H9 (cell line): ENCODE measurements at regions not wholly inside any gene's neighbourhood (a gene's known extent, or its start where the extent isn't known, plus 50 kb on each side); places are given as distances from the start of the nearest gene placed in this dataset.
A peak's percentile ranks its signal among the peaks of the same experiment; 100 is the strongest.

Experiments
- DNase-seq: peaks from one replicate; pipeline ENCODE4 v3.0.0-alpha.2; 2017
- H2AFZ ChIP-seq: one replicate; pipeline ENCODE4 v1.6.1; 2013; ENCODE audit warnings: mild to moderate bottlenecking, low read length, control low read depth, moderate library complexity
- H2AK5ac ChIP-seq: 2 replicates; pipeline ENCODE4 v1.6.1; 2013; ENCODE audit warnings: low read length, control low read depth, mixed read lengths; ENCODE audit not compliant: insufficient read length
- H2BK120ac ChIP-seq: one replicate; pipeline ENCODE4 v1.6.1; 2013; ENCODE audit warnings: low read depth, mild to moderate bottlenecking, low read length, control low read depth, inconsistent platforms; ENCODE audit not compliant: poor library complexity, severe bottlenecking
- H2BK12ac ChIP-seq: 2 replicates; pipeline ENCODE4 v1.6.1; 2013; ENCODE audit warnings: low read length, control low read depth, mixed read lengths, low read depth; ENCODE audit not compliant: insufficient read length
- H2BK15ac ChIP-seq: 2 replicates; pipeline ENCODE4 v1.6.1; 2013; ENCODE audit warnings: low read depth, low read length, control low read depth
- H2BK20ac ChIP-seq: one replicate; pipeline ENCODE4 v1.6.1; 2013; ENCODE audit warnings: low read depth, mild to moderate bottlenecking, low read length, control low read depth, inconsistent platforms; ENCODE audit not compliant: poor library complexity, severe bottlenecking
- H2BK5ac ChIP-seq: 2 replicates; pipeline ENCODE4 v1.6.1; 2013; ENCODE audit warnings: low read length, control low read depth, mixed read lengths; ENCODE audit not compliant: insufficient read length
- H3K14ac ChIP-seq: 2 replicates; pipeline ENCODE4 v1.6.1; 2013; ENCODE audit warnings: low read length, control low read depth; ENCODE audit not compliant: insufficient read depth
- H3K18ac ChIP-seq: 2 replicates; pipeline ENCODE4 v1.6.1; 2013; ENCODE audit warnings: low read depth, mild to moderate bottlenecking, mixed read lengths, low read length, control low read depth; ENCODE audit not compliant: insufficient read length
- H3K23ac ChIP-seq: 2 replicates; pipeline ENCODE4 v1.6.1; 2013; ENCODE audit warnings: low read length, control low read depth, mixed read lengths, low read depth; ENCODE audit not compliant: insufficient read length
- H3K23me2 ChIP-seq: 2 replicates; pipeline ENCODE4 v1.6.1; 2013; ENCODE audit warnings: low read depth, mild to moderate bottlenecking, mixed read lengths, low read length, control low read depth; ENCODE audit not compliant: insufficient read length, poor library complexity, severe bottlenecking
- H3K27ac ChIP-seq: 2 replicates; pipeline ENCODE4 v1.5.1; 2013; ENCODE audit warnings: low read length, control low read depth, mixed read lengths, low read depth; ENCODE audit not compliant: insufficient read length
- H3K27me3 ChIP-seq: 2 replicates; pipeline ENCODE4 v1.6.1; 2013; ENCODE audit warnings: low read length, control low read depth, inconsistent platforms; ENCODE audit not compliant: insufficient read depth
- H3K4ac ChIP-seq: 2 replicates; pipeline ENCODE4 v1.6.1; 2013; ENCODE audit warnings: low read depth, mild to moderate bottlenecking, control low read depth, inconsistent platforms, low read length, moderate library complexity
- H3K4me1 ChIP-seq: 2 replicates; pipeline ENCODE4 v1.6.1; 2013; ENCODE audit warnings: low read length, control low read depth, inconsistent platforms; ENCODE audit not compliant: insufficient read depth
- H3K4me2 ChIP-seq: 2 replicates; pipeline ENCODE4 v1.6.1; 2013; ENCODE audit warnings: low read length, control low read depth, mixed read lengths; ENCODE audit not compliant: insufficient read length, insufficient read depth
- H3K56ac ChIP-seq: 2 replicates; pipeline ENCODE4 v1.6.1; 2013; ENCODE audit warnings: low read depth, mild to moderate bottlenecking, mixed read lengths, low read length, control low read depth; ENCODE audit not compliant: insufficient read length
- H3K79me1 ChIP-seq: 2 replicates; pipeline ENCODE4 v1.6.1; 2013; ENCODE audit warnings: low read depth, mild to moderate bottlenecking, moderate library complexity, low read length, control low read depth, inconsistent platforms; ENCODE audit not compliant: insufficient read depth, poor library complexity, severe bottlenecking
- H3K79me2 ChIP-seq: 2 replicates; pipeline ENCODE4 v1.6.1; 2013; ENCODE audit warnings: low read length, control low read depth, inconsistent platforms; ENCODE audit not compliant: insufficient read depth
- H3K9ac ChIP-seq: 2 replicates; pipeline ENCODE4 v1.6.1; 2013; ENCODE audit warnings: low read length, control low read depth, mixed read lengths; ENCODE audit not compliant: insufficient read length; ENCODE audit errors: extremely low read depth
- H3K9me3 ChIP-seq: one replicate; pipeline ENCODE4 v1.6.1; 2013; ENCODE audit warnings: low read depth, low read length, inconsistent platforms; ENCODE audit not compliant: control insufficient read depth
- H3T11ph ChIP-seq: one replicate; pipeline ENCODE4 v1.6.1; 2013; ENCODE audit warnings: mild to moderate bottlenecking, low read length, control low read depth, inconsistent platforms
- H4K20me1 ChIP-seq: one replicate; pipeline ENCODE4 v1.6.1; 2013; ENCODE audit not compliant: control insufficient read depth, insufficient read length, insufficient read depth
- H4K5ac ChIP-seq: 2 replicates; pipeline ENCODE4 v1.6.1; 2013; ENCODE audit warnings: low read depth, mild to moderate bottlenecking, mixed read lengths, low read length, control low read depth; ENCODE audit not compliant: insufficient read length
- H4K8ac ChIP-seq: replicated peaks from 2 replicates; pipeline ENCODE4 v1.6.1; 2013; ENCODE audit warnings: low read length, control low read depth, mixed read lengths, low read depth; ENCODE audit not compliant: insufficient read length
- H4K91ac ChIP-seq: 2 replicates; pipeline ENCODE4 v1.6.1; 2013; ENCODE audit warnings: low read depth, mild to moderate bottlenecking, moderate library complexity, mixed read lengths, low read length, control low read depth; ENCODE audit not compliant: insufficient read length
- H3K27ac Mint-ChIP-seq, 3 experiments: 2 replicates in 2 of 3; 3 replicates in 1 of 3; pipeline ENCODE4 v1.8.0; 2020 to 2021; ENCODE audit warnings: mixed read lengths in 3 of 3, mild to moderate bottlenecking in 1 of 3, moderate library complexity in 1 of 3
- H3K27me3 Mint-ChIP-seq: 2 replicates; pipeline ENCODE4 v1.8.0; 2021; ENCODE audit warnings: low read depth, mild to moderate bottlenecking, moderate library complexity, mixed read lengths
- H3K36me3 Mint-ChIP-seq, 3 experiments: 2 replicates in 2 of 3; 3 replicates in 1 of 3; pipeline ENCODE4 v1.8.0; 2020 to 2021; ENCODE audit warnings: low read depth in 3 of 3, mixed read lengths in 3 of 3; ENCODE audit not compliant: insufficient read depth in 1 of 3
- H3K4me1 Mint-ChIP-seq, 2 experiments: 2 replicates each; pipeline ENCODE4 v1.8.0; 2020; ENCODE audit warnings: mixed read lengths in 2 of 2
- H3K4me3 Mint-ChIP-seq, 2 experiments: 2 replicates in 1 of 2; 3 replicates in 1 of 2; pipeline ENCODE4 v1.8.0; 2020 to 2021; ENCODE audit warnings: mild to moderate bottlenecking in 2 of 2, mixed read lengths in 2 of 2, moderate library complexity in 1 of 2
- H3K9me3 Mint-ChIP-seq, 2 experiments: 2 replicates in 1 of 2; 3 replicates in 1 of 2; pipeline ENCODE4 v1.8.0; 2020; ENCODE audit warnings: mild to moderate bottlenecking in 2 of 2, mixed read lengths in 2 of 2, moderate library complexity in 1 of 2
- CTCF ChIP-seq: fragments of 200-600 bp; sonication (generic); conservative IDR thresholded peaks from 3 replicates; pipeline ENCODE4 v1.8.0; 2021; ENCODE audit warnings: antibody characterized with exemption, mild to moderate bottlenecking
- WGBS: extraction: QIAGEN DNeasy Blood & Tissue Kit; methylation state at CpG from one replicate; pipeline ENCODE4 v1.1.7; 2013; ENCODE audit warnings: missing lambda C conversion rate, low lambda C conversion rate, mixed read lengths; ENCODE audit not compliant: insufficient read length; ENCODE audit errors: extremely low coverage; 5-methylcytosine and 5-hydroxymethylcytosine counted together

- Mint-ChIP-seq H3K36me3 (peaks cover 0 to 3% (median 0%) of the 10 kb centered on the region in 3 experiments; a peak in 4 of 7 replicates), H3K4me3 (no peak overlapping the region), H3K27me3 (no peaks in the 10 kb centered on the region), H3K4me1 (peaks cover 18 to 32% of the 10 kb centered on the region in 2 experiments), H3K9me3 (peaks cover 0 to 6% of the 10 kb centered on the region in 2 experiments; a peak in 2 of 5 replicates), H3K27ac (peak overlapping the region in 2 of 3 experiments; percentile 1 to 3; a peak in 2 of 7 replicates)
- peak overlapping the region; percentile 10 for H2AFZ ChIP-seq
- no peaks in the 10 kb centered on the region for H3K23me2 ChIP-seq
- H4K8ac ChIP-seq = no peak overlapping the region
- no peak overlapping the region for H3K9ac ChIP-seq
- H3K27me3 ChIP-seq = no peaks in the 10 kb centered on the region
- no peak overlapping the region for H3T11ph ChIP-seq
- no peaks in the 10 kb centered on the region for H3K9me3 ChIP-seq
- H3K56ac ChIP-seq = no peak overlapping the region
- WGBS = no CpG with 5 or more reads among the region's 5 CpGs
- H4K20me1 ChIP-seq = no peaks in the 10 kb centered on the region
- H3K23ac ChIP-seq = no peak overlapping the region
- no peak overlapping the region for H2BK12ac ChIP-seq
- no peaks in the 10 kb centered on the region for H3K79me2 ChIP-seq
- H2AK5ac ChIP-seq = no peak overlapping the region
- H3K18ac ChIP-seq = no peak overlapping the region
- no peak overlapping the region for H3K4me2 ChIP-seq
- no peak for TF ChIP-seq CTCF
- no peak overlapping the region for H4K5ac ChIP-seq
- H4K91ac ChIP-seq = no peak overlapping the region
- H3K4me1 ChIP-seq = no peaks in the 10 kb centered on the region; the same call in 1 of the 2 replicates
- no peak overlapping the region for H2BK120ac ChIP-seq
- no peak overlapping the region for H2BK15ac ChIP-seq
- no peak overlapping the region for H2BK20ac ChIP-seq
- no peaks in the 10 kb centered on the region for H3K79me1 ChIP-seq
- H3K4ac ChIP-seq = no peak overlapping the region
- no peak overlapping the region for H3K27ac ChIP-seq
- H3K14ac ChIP-seq = no peak overlapping the region
- no peak for DNase-seq
- H2BK5ac ChIP-seq = no peak overlapping the region
Measured at GRCh38 chr9:24011009-24011717, 185.1 kb upstream of the ELAVL2 start.
